NOMO-1 treated with DMSO at 0.1 percent for 48 hours (cell line): ENCODE measurements at regions not wholly inside any gene's neighbourhood (a gene's known extent, or its start where the extent isn't known, plus 50 kb on each side); places are given as distances from the start of the nearest gene placed in this dataset.
A peak's percentile ranks its signal among the peaks of the same experiment; 100 is the strongest.

Experiments
- DNase-seq: peaks from one replicate; lab custom pipeline; 2025; ENCODE audit not compliant: unreplicated experiment; lab: John Stamatoyannopoulos, UW

- no peak for DNase-seq
These were observed 204.8 kb upstream of the GALNT5 start for GRCh38 chr2:157052685-157053224.

- DNase-seq: no peak
These were observed 203.6 kb upstream of the GALNT5 start for GRCh38 chr2:157053876-157054275.

GRCh38 chr2:157055660-157056199 is 201.8 kb upstream of the GALNT5 start:
- peak; percentile 20 for DNase-seq

GRCh38 chr2:157056200-157056676 is 201.3 kb upstream of the GALNT5 start:
- peak; percentile 40 for DNase-seq

- DNase-seq: no peak
These were observed 199.3 kb upstream of the GALNT5 start for GRCh38 chr2:157058161-157058560.

- DNase-seq: peak; percentile 11
These were observed 198.5 kb upstream of the GALNT5 start for GRCh38 chr2:157059036-157059435.

- no peak for DNase-seq
These were observed 195.7 kb upstream of the GALNT5 start for GRCh38 chr2:157061799-157062198.

- DNase-seq: no peak
These were observed 189.9 kb upstream of the GALNT5 start for GRCh38 chr2:157067562-157067961.

GRCh38 chr2:157068237-157068636 is 189.3 kb upstream of the GALNT5 start:
- no peak for DNase-seq

- DNase-seq: no peak
These were observed 181.6 kb upstream of the GALNT5 start for GRCh38 chr2:157075924-157076323.

- peak; percentile 85 for DNase-seq
These were observed 180.9 kb upstream of the GALNT5 start for GRCh38 chr2:157076526-157077161.

- no peak for DNase-seq
These were observed 179.7 kb upstream of the GALNT5 start for GRCh38 chr2:157077753-157078350.

- DNase-seq: no peak
These were observed 174.6 kb upstream of the GALNT5 start for GRCh38 chr2:157082950-157083349.

GRCh38 chr2:157085522-157085921 is 172.0 kb upstream of the GALNT5 start:
- no peak for DNase-seq

GRCh38 chr2:157087373-157088002 is 170.0 kb upstream of the GALNT5 start:
- DNase-seq: no peak

- no peak for DNase-seq
These were observed 163.8 kb upstream of the GALNT5 start for GRCh38 chr2:157093666-157094065.

- DNase-seq: no peak
These were observed 152.1 kb upstream of the GALNT5 start for GRCh38 chr2:157105372-157105771.

- no peak for DNase-seq
These were observed 150.6 kb upstream of the GALNT5 start for GRCh38 chr2:157106950-157107349.

- no peak for DNase-seq
These were observed 150.0 kb upstream of the GALNT5 start for GRCh38 chr2:157107460-157107859.

- DNase-seq: no peak
These were observed 149.6 kb upstream of the GALNT5 start for GRCh38 chr2:157107877-157108276.

GRCh38 chr2:157122776-157123175 is 134.7 kb upstream of the GALNT5 start:
- DNase-seq: no peak

GRCh38 chr2:157124731-157125130 is 132.8 kb upstream of the GALNT5 start:
- no peak for DNase-seq
